Naive B cell (primary cell): ENCODE measurements at regions not wholly inside any gene's neighbourhood (a gene's known extent, or its start where the extent isn't known, plus 50 kb on each side); places are given as distances from the start of the nearest gene placed in this dataset.
"Not testable (repeated sequence)": the region's sequence is repeated elsewhere in the genome, so short reads cannot be mapped to it uniquely, and the experiment has no call there.

ENCODE experiments used
- ATAC-seq, 2 donors: fragments of 150-1000 bp; cut with Tn5 transposase; 2 replicates each; pipeline ENCODE4 v1.10.0; 2021; ENCODE audit warnings: low read depth in 2 of 2, mild to moderate bottlenecking in 2 of 2, moderate library complexity in 2 of 2
- DNase-seq: peaks from one replicate; pipeline ENCODE4 v3.0.0; 2022
- H3K27ac Mint-ChIP-seq, 6 donors: one replicate each; pipeline ENCODE4 v1.8.0; 2020 to 2022; ENCODE audit warnings: mild to moderate bottlenecking in 6 of 6, mixed read lengths in 6 of 6, moderate library complexity in 5 of 6, inconsistent platforms in 2 of 6
- H3K27me3 Mint-ChIP-seq, 3 donors: one replicate each; pipeline ENCODE4 v1.8.0; 2021 to 2022; ENCODE audit warnings: mixed read lengths in 3 of 3, mild to moderate bottlenecking in 1 of 3
- H3K36me3 Mint-ChIP-seq, 2 donors: one replicate each; pipeline ENCODE4 v1.8.0; 2020 to 2022; ENCODE audit warnings: mixed read lengths in 2 of 2, inconsistent platforms in 1 of 2, mild to moderate bottlenecking in 1 of 2
- H3K4me1 Mint-ChIP-seq, 3 donors: one replicate each; pipeline ENCODE4 v1.8.0; 2020 to 2022; ENCODE audit warnings: mixed read lengths in 3 of 3, inconsistent platforms in 1 of 3, mild to moderate bottlenecking in 1 of 3, moderate library complexity in 1 of 3
- H3K4me3 Mint-ChIP-seq, 8 donors: one replicate each; pipeline ENCODE4 v1.8.0; 2020 to 2022; ENCODE audit warnings: mild to moderate bottlenecking in 8 of 8, mixed read lengths in 8 of 8, moderate library complexity in 8 of 8, inconsistent platforms in 2 of 8
- H3K9me3 Mint-ChIP-seq, 7 donors: one replicate each; pipeline ENCODE4 v1.8.0; 2020 to 2022; ENCODE audit warnings: mixed read lengths in 7 of 7, mild to moderate bottlenecking in 5 of 7, inconsistent platforms in 2 of 7, moderate library complexity in 1 of 7

DNA sequence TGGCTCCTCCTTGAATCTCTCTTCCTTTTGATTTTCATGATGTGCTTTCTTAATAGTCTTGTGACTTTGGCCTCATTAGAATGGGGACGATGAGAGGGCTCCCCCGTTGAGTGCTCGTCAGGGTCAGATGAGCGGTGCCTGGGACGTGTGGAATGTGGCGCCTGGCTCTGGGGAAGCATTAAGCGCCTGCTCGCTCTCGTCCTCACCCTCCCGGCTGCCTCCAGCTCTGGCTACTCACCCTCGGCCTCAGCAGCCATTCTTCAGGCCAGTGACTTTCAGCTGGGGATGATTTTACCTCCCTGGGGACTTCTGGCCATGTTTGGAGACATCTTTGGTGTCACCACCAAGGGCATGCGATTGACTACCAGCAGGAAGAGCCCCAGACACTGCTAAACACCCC lies 69.7 kb downstream of the RPS6KA4 start:
- peaks cover 0 to 8% of the 10 kb centered on the region in 2 donors for H3K36me3 Mint-ChIP-seq
- peak overlapping the region in 1 of 8 donors; percentile 21 for H3K4me3 Mint-ChIP-seq

DNA sequence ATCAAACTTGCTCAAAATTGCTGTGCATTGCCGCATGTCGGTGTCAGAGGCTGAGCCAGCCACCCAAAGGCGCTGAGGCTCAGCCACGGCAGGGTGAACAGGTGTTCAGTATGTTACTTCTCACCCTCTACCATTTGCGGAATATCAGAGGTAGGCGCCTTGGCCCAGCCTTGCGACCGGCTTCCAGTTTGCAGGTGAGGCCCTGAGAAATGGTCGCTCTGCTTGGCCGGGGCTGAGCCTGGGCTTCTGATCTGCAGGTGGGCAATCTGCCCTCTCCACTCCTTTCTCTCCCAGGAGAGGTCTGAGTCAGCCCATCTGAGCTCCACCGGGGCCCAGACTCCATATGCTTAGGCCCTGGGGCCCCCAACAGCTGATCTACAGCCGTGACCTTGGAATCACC lies 71.0 kb downstream of the RPS6KA4 start:
- DNase-seq (no peak), ATAC-seq (no peak)
- Mint-ChIP-seq H3K4me1 (no peaks in the 10 kb centered on the region), H3K4me3 (no peak overlapping the region), H3K36me3 (peaks cover 0 to 8% of the 10 kb centered on the region in 2 donors), H3K27me3 (peaks cover 3 to 27% (median 4%) of the 10 kb centered on the region in 3 donors), H3K27ac (no peak overlapping the region), H3K9me3 (peaks cover 0 to 4% (median 0%) of the 10 kb centered on the region in 7 donors)

More for the DNA sequence above, 69.7 kb downstream of the RPS6KA4 start:
- ATAC-seq (no peak), DNase-seq (no peak)
- Mint-ChIP-seq H3K4me1 (no peaks in the 10 kb centered on the region), H3K9me3 (peaks cover 0 to 4% (median 0%) of the 10 kb centered on the region in 7 donors), H3K27ac (no peak overlapping the region), H3K27me3 (peaks cover 4 to 33% (median 6%) of the 10 kb centered on the region in 3 donors)

DNA sequence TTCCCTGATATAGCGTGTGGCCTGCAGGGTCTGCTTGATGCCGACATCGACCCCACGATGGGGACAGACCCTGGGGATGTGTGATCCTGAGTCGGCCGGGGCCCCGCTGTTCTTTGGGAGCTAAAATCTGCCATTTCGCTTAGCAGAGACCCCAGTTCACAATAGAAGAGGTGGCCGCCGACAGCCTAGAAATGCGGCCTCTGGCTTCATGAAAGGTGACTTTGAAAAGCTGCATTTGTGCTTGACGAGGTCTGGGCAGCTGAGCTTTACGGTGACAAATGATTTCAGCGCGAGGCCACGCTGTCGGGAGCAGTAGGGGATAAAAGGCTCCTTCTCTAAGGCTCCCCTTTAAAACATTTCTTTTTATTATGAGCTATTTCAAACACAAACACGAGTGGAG lies 71.7 kb downstream of the RPS6KA4 start:
- Mint-ChIP-seq H3K9me3 (peaks cover 0 to 4% (median 0%) of the 10 kb centered on the region in 7 donors), H3K27ac (no peak overlapping the region), H3K4me3 (no peak overlapping the region)

DNA sequence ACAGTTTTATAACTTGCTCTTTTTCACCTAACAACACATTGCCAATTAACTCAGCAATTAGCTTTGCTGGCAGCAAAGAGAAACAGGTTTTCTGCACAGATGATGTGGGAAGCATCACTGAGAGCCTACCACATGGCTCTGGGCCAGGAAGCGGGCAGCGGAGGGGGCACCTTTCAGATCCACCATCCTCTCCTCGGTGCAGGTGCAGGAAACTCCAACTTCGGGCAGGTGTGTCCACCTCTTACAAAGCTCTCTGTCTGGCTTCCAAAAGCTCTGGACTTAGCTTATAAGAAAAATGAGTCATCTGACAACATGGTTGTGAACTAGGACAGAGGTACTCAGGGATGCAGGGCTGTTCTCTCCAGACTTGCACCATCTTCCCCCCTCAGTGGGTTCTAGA lies 77.0 kb downstream of the RPS6KA4 start:
- Mint-ChIP-seq H3K9me3 (peaks cover 0 to 4% (median 0%) of the 10 kb centered on the region in 7 donors), H3K4me1 (peaks cover 0 to 8% (median 4%) of the 10 kb centered on the region in 3 donors), H3K36me3 (peaks cover 0 to 8% of the 10 kb centered on the region in 2 donors), H3K4me3 (no peak overlapping the region), H3K27me3 (peaks cover 4 to 29% (median 8%) of the 10 kb centered on the region in 3 donors), H3K27ac (no peak overlapping the region)
- ATAC-seq (no peak), DNase-seq (no peak)

More for the DNA sequence above, 71.7 kb downstream of the RPS6KA4 start:
- Mint-ChIP-seq H3K27me3 (peaks cover 0 to 27% (median 4%) of the 10 kb centered on the region in 3 donors), H3K36me3 (peaks cover 0 to 8% of the 10 kb centered on the region in 2 donors), H3K4me1 (no peaks in the 10 kb centered on the region)
- no peak for DNase-seq
- ATAC-seq: no peak

DNA sequence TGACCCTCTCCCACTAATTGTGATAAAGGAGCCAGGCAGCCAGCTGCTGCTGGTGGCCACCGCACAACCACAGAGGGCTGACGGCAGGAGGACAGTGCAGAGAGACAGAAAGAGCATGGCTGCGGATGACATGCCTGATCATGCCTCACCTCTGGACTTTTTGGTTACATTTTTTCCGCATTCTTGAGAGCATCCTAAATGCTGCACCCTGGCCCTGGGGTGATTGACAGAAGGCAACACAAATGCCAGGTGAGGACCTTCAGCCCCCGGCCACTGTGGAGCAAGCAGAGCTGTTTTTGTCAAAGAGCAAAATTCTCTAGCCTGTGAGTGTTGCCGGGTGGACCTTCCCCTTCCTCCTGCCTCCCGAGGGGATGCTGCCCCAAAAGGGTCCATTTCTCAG lies 78.5 kb downstream of the RPS6KA4 start:
- Mint-ChIP-seq H3K27ac (peak overlapping the region in 2 of 6 donors; percentile 19 to 78), H3K27me3 (peaks cover 8 to 17% (median 12%) of the 10 kb centered on the region in 3 donors), H3K4me3 (no peak overlapping the region), H3K4me1 (peaks cover 11 to 17% (median 14%) of the 10 kb centered on the region in 3 donors), H3K9me3 (peaks cover 0 to 2% (median 0%) of the 10 kb centered on the region in 7 donors), H3K36me3 (peaks cover 1 to 5% of the 10 kb centered on the region in 2 donors)
- DNase-seq: no peak
- no peak for ATAC-seq

DNA sequence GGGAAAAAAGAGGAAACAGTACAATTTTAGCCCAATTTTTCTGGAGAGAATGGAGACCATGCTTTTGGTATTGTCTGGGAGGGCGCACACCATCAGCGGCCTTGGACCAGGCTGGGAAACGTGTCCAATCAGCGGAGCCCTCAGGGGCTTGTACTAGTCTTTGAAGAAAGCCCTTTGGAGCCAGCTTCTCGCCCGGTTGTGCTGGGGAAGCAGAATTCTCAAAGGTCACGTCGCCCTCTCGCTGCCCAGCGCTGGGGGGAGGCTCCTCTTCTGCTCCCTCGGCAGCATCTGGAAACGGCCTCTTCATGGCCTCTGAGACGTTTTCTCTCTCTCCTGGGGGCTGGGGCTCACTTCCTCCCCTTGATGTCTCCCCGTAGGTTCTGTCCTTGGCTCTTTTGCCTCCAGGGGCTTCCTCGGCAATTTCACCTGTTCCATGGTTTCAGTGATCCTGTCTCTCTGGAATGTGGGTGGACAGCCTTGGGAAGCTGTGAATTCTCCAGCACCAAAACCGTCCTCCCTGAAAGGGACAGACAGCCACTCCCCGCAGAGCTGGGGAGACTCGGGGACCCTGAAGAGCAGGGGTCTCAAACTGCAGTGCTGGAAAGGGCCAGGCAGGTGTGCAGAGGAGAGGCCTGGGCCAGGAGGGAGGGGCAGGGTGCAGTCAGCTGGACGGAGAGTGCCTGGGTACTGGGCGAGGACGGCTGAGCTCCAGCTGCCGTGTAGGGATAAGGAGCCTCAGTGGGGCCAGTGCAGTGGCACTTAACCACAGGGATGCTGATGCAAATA lies 80.2 kb downstream of the RPS6KA4 start:
- peak overlapping the region in 1 of 8 donors; percentile 52 for H3K4me3 Mint-ChIP-seq
- no peak for DNase-seq
- ATAC-seq: no peak

DNA sequence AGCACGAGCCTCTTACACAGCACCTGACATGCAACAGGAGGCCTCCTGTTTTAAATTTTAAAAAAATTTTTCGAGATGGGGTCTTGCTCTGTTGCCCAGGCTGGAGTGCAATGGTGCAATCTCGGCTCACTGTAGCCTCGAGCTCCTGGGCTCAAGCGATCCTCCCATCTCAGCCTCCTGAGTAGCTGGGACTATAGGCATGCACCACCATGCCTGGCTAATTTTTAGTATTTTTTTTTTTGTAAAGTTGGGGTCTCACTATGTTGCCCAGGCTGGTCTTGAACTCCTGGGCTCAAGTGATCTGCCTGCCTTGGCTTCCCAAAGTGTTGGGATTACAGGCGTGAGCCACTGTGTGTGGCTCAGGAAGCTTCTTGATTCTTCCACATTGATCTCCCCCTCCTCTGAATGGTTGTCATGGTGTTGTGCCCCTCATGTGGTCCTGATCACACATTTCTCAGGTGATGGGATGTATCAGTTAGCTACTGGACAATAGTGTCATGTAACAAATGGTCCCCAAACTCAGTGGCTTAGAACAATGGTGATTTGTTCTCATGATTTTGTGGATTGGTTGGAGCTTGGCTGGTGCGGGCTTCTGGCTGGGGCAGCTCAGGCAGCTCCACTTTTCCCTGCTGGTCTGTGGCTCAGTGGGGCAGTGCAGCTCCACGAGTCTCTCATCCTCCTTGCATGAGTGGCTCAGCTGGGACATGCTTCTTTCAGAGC lies 81.0 kb downstream of the RPS6KA4 start:
- Mint-ChIP-seq H3K4me1 (peaks cover 26 to 35% (median 34%) of the 10 kb centered on the region in 3 donors), H3K27me3 (peaks cover 8 to 17% (median 12%) of the 10 kb centered on the region in 3 donors), H3K27ac (peak overlapping the region in 1 of 6 donors; percentile 52)
- not testable (repeated sequence) for H3K36me3 Mint-ChIP-seq, ATAC-seq, H3K9me3 Mint-ChIP-seq, DNase-seq, H3K4me3 Mint-ChIP-seq

More for the DNA sequence above, 80.2 kb downstream of the RPS6KA4 start:
- peaks cover 23 to 28% (median 28%) of the 10 kb centered on the region in 3 donors for H3K4me1 Mint-ChIP-seq
- H3K27ac Mint-ChIP-seq: peak overlapping the region in 1 of 6 donors; percentile 60
- peaks cover 0 to 5% of the 10 kb centered on the region in 2 donors for H3K36me3 Mint-ChIP-seq
- peaks cover 8 to 17% (median 12%) of the 10 kb centered on the region in 3 donors for H3K27me3 Mint-ChIP-seq
- H3K9me3 Mint-ChIP-seq: peaks cover 0 to 2% (median 0%) of the 10 kb centered on the region in 7 donors

DNA sequence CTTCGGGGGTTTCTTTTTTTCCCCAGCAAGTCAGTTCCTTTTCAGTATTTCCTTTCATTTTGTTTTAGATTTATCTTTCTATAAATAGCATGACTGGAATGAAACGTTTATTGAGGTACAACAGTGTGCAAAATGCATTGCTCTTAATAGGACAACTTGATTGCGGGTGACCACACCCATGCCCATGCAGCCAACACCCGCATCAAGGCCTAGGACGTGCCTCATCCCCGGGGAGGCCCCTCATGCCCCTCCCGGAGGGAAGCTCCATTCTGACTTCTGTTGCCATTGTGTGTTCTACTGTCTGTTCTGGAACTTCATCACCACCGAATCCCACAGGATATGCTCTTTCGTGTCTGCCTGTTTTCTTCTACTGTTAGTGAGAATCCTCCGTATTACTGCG lies 82.2 kb downstream of the RPS6KA4 start:
- H3K27ac Mint-ChIP-seq: peak overlapping the region in 1 of 6 donors; percentile 24
- no peak for ATAC-seq
- H3K4me1 Mint-ChIP-seq: peaks cover 26 to 36% (median 35%) of the 10 kb centered on the region in 3 donors
- H3K9me3 Mint-ChIP-seq: peaks cover 0 to 2% (median 0%) of the 10 kb centered on the region in 7 donors
- peaks cover 8 to 17% (median 12%) of the 10 kb centered on the region in 3 donors for H3K27me3 Mint-ChIP-seq
- no peak overlapping the region for H3K4me3 Mint-ChIP-seq
- H3K36me3 Mint-ChIP-seq: peaks cover 0 to 5% of the 10 kb centered on the region in 2 donors
- no peak for DNase-seq

DNA sequence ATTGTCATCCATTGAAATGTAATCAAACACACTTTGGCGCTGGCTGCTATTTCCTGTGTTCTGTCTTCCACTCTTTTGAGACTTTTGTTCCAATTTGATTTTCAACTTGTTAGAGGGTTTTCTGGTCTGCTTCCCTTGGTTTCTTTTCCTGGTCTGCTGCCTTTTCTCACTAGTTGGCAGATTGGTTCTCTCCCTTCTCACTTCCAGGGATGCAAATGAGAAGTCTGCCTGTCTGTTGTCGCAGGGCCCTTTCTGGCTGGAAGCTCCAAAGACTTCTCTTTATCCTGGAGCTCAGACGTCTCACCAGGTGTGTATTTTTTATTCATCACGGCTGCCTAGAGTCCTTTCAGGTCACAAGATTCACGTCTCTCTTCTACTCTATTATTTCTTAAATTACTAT lies 84.0 kb downstream of the RPS6KA4 start:
- Mint-ChIP-seq H3K4me3 (peak overlapping the region in 1 of 8 donors; percentile 17), H3K27ac (peak overlapping the region in 2 of 6 donors; percentile 64 to 72), H3K27me3 (peaks cover 0 to 12% (median 6%) of the 10 kb centered on the region in 3 donors), H3K36me3 (peaks cover 0 to 5% of the 10 kb centered on the region in 2 donors), H3K4me1 (peaks cover 22 to 48% (median 41%) of the 10 kb centered on the region in 3 donors), H3K9me3 (peaks cover 0 to 2% (median 0%) of the 10 kb centered on the region in 7 donors)
- ATAC-seq (no peak), DNase-seq (no peak)

DNA sequence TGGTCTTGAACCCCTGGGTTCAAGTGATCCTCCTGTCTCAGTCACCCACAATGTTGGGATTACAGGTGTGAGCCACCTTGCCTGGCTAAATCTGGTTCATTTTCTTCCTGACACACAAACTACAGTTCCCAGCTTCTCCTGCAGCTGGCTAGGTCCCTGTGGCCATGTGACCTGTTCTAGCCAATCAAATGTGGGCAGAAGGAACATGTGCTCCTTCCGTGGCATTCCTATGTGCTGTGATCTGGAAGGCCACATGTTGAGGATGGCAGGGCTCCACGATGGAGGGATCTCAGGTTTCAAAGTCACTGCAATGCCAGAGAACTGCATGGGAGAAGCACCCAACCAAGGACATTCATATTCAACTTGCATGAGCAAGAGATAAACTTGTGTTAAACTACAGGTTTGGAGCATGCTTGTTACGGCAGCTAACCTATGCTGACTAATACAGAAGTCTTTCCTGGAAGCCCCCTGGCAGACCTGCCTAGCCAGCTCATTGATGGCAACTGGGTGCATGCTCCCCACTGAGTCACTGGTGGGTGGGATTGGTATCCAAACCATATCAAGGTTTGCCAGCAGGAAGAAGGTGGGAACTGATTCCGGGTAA lies 86.0 kb downstream of the RPS6KA4 start:
- H3K27ac Mint-ChIP-seq: no peak overlapping the region
- DNase-seq: no peak
- ATAC-seq: no peak
- peaks cover 0 to 12% (median 0%) of the 10 kb centered on the region in 3 donors for H3K27me3 Mint-ChIP-seq
- H3K36me3 Mint-ChIP-seq: peaks cover 0 to 5% of the 10 kb centered on the region in 2 donors
- peaks cover 0 to 2% (median 0%) of the 10 kb centered on the region in 7 donors for H3K9me3 Mint-ChIP-seq
- H3K4me3 Mint-ChIP-seq: no peak overlapping the region
- peaks cover 35 to 66% (median 60%) of the 10 kb centered on the region in 3 donors for H3K4me1 Mint-ChIP-seq

DNA sequence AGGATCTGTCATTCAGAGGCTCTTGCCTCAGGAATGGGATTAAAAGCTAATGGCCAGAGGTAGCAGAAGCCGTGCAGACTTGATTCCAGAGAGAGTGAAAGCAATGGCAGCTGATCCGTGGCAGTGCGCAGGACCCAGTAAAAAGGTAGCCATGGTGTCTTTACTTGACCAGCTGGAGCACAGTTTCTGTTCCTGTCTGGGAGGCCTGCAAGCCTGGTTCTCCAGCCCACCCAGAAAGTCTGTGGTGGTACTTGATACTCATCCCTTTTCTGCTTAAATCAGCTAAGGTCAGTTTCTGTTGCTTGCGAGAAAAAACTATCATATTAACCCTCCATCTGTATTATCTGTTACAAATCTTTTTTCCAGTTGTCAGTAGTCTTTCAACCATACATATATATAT lies 86.7 kb downstream of the RPS6KA4 start:
- DNase-seq: no peak
- ATAC-seq: no peak
- Mint-ChIP-seq H3K4me1 (peaks cover 37 to 68% (median 62%) of the 10 kb centered on the region in 3 donors), H3K27ac (peak overlapping the region in 1 of 6 donors; percentile 75), H3K4me3 (peak overlapping the region in 1 of 8 donors; percentile 47), H3K27me3 (peaks cover 0 to 9% (median 0%) of the 10 kb centered on the region in 3 donors), H3K9me3 (peaks cover 0 to 2% (median 0%) of the 10 kb centered on the region in 7 donors), H3K36me3 (peaks cover 0 to 5% of the 10 kb centered on the region in 2 donors)

DNA sequence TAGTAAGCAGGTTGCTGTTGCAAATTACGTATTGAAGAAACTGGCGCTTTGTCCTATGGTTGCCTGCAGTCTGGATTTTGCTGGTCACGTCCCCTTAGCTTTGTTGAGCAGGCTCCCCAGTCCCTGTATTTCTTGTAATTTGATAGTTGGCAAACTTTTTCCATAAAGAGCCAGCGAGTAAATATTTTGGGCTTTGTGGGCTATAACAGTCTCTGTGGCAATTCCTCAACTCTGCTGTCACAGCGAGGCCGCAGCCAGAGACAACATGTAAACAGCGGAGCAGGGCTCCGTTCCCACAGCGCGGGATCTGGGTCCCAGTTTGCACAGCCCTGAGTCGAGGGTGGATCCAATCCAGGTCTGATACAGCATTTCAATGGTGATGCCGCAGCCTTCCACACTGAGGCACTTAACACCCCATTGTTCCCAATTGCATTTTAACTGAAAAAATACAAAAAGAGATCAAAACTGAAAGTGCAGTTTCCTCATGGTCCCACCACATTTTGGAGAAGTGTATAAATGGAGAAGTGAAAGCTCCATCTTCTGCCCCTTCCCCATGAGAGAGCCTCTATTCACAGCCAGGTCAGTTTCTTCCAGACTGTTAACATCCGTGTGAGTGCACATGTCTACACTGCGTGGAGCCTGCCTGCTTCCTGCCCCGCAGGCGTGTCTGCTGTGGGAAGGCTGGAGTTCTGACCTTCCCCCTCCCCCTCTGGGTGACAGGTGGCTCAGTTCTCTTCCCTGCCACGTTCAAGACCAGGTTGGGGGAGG lies 89.1 kb downstream of the RPS6KA4 start:
- Mint-ChIP-seq H3K4me3 (peak overlapping the region; percentile 87 to 95 (median 93)), H3K36me3 (no peaks in the 10 kb centered on the region), H3K9me3 (peaks cover 0 to 2% (median 0%) of the 10 kb centered on the region in 7 donors), H3K4me1 (peaks cover 20 to 56% (median 55%) of the 10 kb centered on the region in 3 donors), H3K27me3 (no peaks in the 10 kb centered on the region), H3K27ac (peak overlapping the region; percentile 47 to 98 (median 94))
- peak; percentile 90 to 92 for ATAC-seq
- peak; percentile 83 for DNase-seq
